Fibroblast of lung (primary cell): ENCODE measurements at regions not wholly inside any gene's neighbourhood (a gene's known extent, or its start where the extent isn't known, plus 50 kb on each side); places are given as distances from the start of the nearest gene placed in this dataset.

Source experiments
- DNase-seq, 2 donors: peaks; one replicate each; pipeline versions ENCODE4 v3.0.0 to v3.0.0-alpha.2; 2010; ENCODE audit warnings: low read depth in 2 of 2
- H2AFZ ChIP-seq: 2 replicates; pipeline ENCODE4 v1.5.1; 2012; ENCODE audit warnings: low read length, control low read depth, inconsistent platforms
- H3K27ac ChIP-seq: 2 replicates; pipeline ENCODE4 v1.5.1; 2011; ENCODE audit warnings: low read length, control low read depth; ENCODE audit not compliant: insufficient read depth
- H3K27me3 ChIP-seq: 2 replicates; pipeline ENCODE4 v1.5.1; 2011; ENCODE audit warnings: mild to moderate bottlenecking, low read length; ENCODE audit not compliant: control insufficient read depth, insufficient read depth
- H3K36me3 ChIP-seq: 2 replicates; pipeline ENCODE4 v1.5.1; 2011; ENCODE audit warnings: low read length; ENCODE audit not compliant: control insufficient read depth, insufficient read depth
- H3K4me1 ChIP-seq: 2 replicates; pipeline ENCODE4 v1.5.1; 2011; ENCODE audit warnings: low read length; ENCODE audit not compliant: control insufficient read depth, insufficient read depth; ENCODE audit errors: extremely low read depth
- H3K4me2 ChIP-seq: 2 replicates; pipeline ENCODE4 v1.5.1; 2011; ENCODE audit warnings: low read length, control low read depth; ENCODE audit not compliant: insufficient read depth; ENCODE audit errors: extremely low read depth
- H3K4me3 ChIP-seq, 4 experiments: fragments of 200-600 bp in 1 of 4; sonication (generic) in 1 of 4; replicated peaks in 1 of 4; 2 replicates each; pipeline ENCODE4 v1.5.1; 2011 to 2016; ENCODE audit warnings: low read length in 4 of 4, low read depth in 3 of 4, mild to moderate bottlenecking in 3 of 4, control low read depth in 2 of 4, inconsistent platforms in 1 of 4, mixed read lengths in 1 of 4; ENCODE audit not compliant: insufficient read depth in 1 of 4; ENCODE audit errors: control extremely low read depth in 1 of 4
- H3K79me2 ChIP-seq: 2 replicates; pipeline ENCODE4 v1.5.1; 2012; ENCODE audit warnings: mild to moderate bottlenecking, low read length, inconsistent platforms; ENCODE audit not compliant: control insufficient read depth, insufficient read depth
- H3K9ac ChIP-seq: 2 replicates; pipeline ENCODE4 v1.5.1; 2011; ENCODE audit warnings: mild to moderate bottlenecking, low read length, control low read depth; ENCODE audit not compliant: insufficient read depth
- H3K9me3 ChIP-seq: 2 replicates; pipeline ENCODE4 v1.5.1; 2012; ENCODE audit warnings: low read depth, low read length; ENCODE audit not compliant: control insufficient read depth, insufficient read depth
- H4K20me1 ChIP-seq: 2 replicates; pipeline ENCODE4 v1.5.1; 2011; ENCODE audit warnings: low read length; ENCODE audit not compliant: control insufficient read depth, insufficient read depth; ENCODE audit errors: extremely low read depth
- EZH2 ChIP-seq: IDR thresholded peaks from 2 replicates; pipeline ENCODE4 v1.5.1; 2012; ENCODE audit warnings: low read length, control low read depth, mild to moderate bottlenecking; ENCODE audit errors: missing control alignments
- TF ChIP-seq, protein P1 (sequence below), 2 donors: IDR thresholded peaks in 1 of 2; conservative IDR thresholded peaks in 1 of 2; 1 replicate in 1 of 2; 2 replicates in 1 of 2; pipeline ENCODE4 v1.5.1; 2011 to 2012; ENCODE audit warnings: low read length in 2 of 2, control low read depth in 1 of 2, inconsistent platforms in 1 of 2, low read depth in 1 of 2, mild to moderate bottlenecking in 1 of 2

DNA sequence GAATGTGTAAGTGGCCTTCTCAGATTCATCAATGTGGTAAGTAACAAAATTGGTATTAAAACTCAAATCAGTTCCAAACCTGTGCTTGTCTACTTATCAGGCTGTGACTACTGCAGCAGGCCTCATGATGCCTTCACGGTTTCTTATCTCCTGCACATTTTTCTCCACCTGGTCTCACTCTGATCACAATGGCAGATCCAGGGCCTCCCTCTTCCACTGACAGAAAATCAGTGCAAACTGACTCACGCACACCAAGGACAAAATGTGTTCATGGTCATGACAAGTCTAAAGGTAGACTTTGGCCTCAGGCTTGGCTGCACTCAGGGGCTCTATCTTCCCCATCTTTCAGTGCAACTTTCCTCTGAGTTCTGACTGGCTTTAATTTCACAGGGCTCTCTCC, 56.7 kb upstream of the ATP1A1 start:
- Histone ChIP-seq H3K4me1 (no peaks in the 10 kb centered on the region), H3K27me3 (no peaks in the 10 kb centered on the region), H3K4me3 (no peak overlapping the region), H3K9ac (no peak overlapping the region), H3K4me2 (no peak overlapping the region), H2AFZ (no peak overlapping the region), H3K79me2 (no peaks in the 10 kb centered on the region), H4K20me1 (no peaks in the 10 kb centered on the region), H3K36me3 (no peaks in the 10 kb centered on the region), H3K9me3 (no peaks in the 10 kb centered on the region), H3K27ac (no peak overlapping the region)
- no peak for DNase-seq
- TF ChIP-seq EZH2: no peak
- TF ChIP-seq, protein P1, sequence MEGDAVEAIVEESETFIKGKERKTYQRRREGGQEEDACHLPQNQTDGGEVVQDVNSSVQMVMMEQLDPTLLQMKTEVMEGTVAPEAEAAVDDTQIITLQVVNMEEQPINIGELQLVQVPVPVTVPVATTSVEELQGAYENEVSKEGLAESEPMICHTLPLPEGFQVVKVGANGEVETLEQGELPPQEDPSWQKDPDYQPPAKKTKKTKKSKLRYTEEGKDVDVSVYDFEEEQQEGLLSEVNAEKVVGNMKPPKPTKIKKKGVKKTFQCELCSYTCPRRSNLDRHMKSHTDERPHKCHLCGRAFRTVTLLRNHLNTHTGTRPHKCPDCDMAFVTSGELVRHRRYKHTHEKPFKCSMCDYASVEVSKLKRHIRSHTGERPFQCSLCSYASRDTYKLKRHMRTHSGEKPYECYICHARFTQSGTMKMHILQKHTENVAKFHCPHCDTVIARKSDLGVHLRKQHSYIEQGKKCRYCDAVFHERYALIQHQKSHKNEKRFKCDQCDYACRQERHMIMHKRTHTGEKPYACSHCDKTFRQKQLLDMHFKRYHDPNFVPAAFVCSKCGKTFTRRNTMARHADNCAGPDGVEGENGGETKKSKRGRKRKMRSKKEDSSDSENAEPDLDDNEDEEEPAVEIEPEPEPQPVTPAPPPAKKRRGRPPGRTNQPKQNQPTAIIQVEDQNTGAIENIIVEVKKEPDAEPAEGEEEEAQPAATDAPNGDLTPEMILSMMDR (conservative IDR thresholded peaks at IDR 0.05 in 1 of 2, IDR thresholded peaks at IDR 0.05 in 1 of 2; ENCODE audit: low read depth in 1 of 2, low read length in 2 of 2): no peak

DNA sequence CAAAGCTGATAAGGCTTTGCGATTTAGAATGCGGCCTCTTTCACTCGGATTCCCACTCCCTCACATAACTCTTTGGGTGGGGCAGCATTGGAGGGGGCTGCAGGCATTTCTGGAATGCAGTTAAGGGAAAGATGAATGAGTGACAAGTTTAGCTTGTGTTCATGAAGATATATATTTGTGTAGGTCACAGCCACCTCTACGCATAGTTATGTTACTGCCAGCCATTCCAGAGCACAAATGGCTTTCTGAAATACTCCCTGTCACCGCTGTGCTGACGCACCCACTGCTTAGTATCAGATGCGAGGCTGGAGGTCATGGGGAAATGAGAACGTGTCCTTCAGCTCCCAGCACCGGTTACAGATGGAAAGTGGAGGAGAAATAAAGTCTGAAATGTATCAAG, 54.1 kb upstream of the ATP1A1 start:
- H3K9ac ChIP-seq: no peak overlapping the region

DNA sequence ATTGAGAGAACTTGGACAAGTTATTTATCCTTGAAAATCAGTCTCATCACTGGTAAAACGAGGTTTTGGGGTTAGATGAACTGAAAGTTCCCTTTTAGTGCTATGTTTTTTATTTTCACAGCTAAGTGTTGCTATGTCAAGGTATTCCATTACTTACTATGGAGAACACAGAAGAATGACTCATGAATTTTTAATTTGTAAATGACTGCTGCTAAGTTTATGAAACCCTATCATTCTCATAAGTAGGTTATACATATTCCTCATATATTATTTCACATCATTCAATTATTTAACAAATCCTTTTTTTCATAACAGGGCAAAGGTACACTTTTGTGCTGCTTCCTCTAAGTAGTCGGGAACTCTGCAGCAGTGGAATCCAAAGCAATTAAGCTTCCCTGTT, 52.2 kb upstream of the ATP1A1 start:
- Histone ChIP-seq H3K27ac (no peak overlapping the region), H3K4me2 (no peak overlapping the region), H3K4me3 (no peak overlapping the region), H3K9me3 (no peaks in the 10 kb centered on the region), H4K20me1 (no peaks in the 10 kb centered on the region), H3K36me3 (no peaks in the 10 kb centered on the region), H3K4me1 (no peaks in the 10 kb centered on the region), H3K27me3 (no peaks in the 10 kb centered on the region), H3K79me2 (no peaks in the 10 kb centered on the region), H2AFZ (no peak overlapping the region), H3K9ac (no peak overlapping the region)
- DNase-seq: no peak
- TF ChIP-seq, protein P1 (conservative IDR thresholded peaks at IDR 0.05 in 1 of 2, IDR thresholded peaks at IDR 0.05 in 1 of 2; ENCODE audit: low read depth in 1 of 2, low read length in 2 of 2): no peak
- no peak for TF ChIP-seq EZH2

More for the DNA sequence above, 54.1 kb upstream of the ATP1A1 start:
- TF ChIP-seq, protein P1 (conservative IDR thresholded peaks at IDR 0.05 in 1 of 2, IDR thresholded peaks at IDR 0.05 in 1 of 2; ENCODE audit: low read depth in 1 of 2, low read length in 2 of 2): no peak
- no peak for TF ChIP-seq EZH2
- Histone ChIP-seq H3K79me2 (no peaks in the 10 kb centered on the region), H3K4me3 (no peak overlapping the region), H2AFZ (no peak overlapping the region), H3K36me3 (no peaks in the 10 kb centered on the region), H3K27me3 (no peaks in the 10 kb centered on the region), H3K9me3 (no peaks in the 10 kb centered on the region), H3K4me2 (no peak overlapping the region), H3K4me1 (no peaks in the 10 kb centered on the region), H3K27ac (no peak overlapping the region), H4K20me1 (no peaks in the 10 kb centered on the region)
- DNase-seq: no peak
